AG09319 (cell line): ENCODE measurements at regions not wholly inside any gene's neighbourhood (a gene's known extent, or its start where the extent isn't known, plus 50 kb on each side); places are given as distances from the start of the nearest gene placed in this dataset.

Experiments used
- DNase-seq: peaks from one replicate; pipeline ENCODE4 v3.0.0-alpha.2; 2010; ENCODE audit warnings: low read depth; ENCODE audit errors: extremely low read depth
- TF ChIP-seq, protein P1 (sequence below): IDR thresholded peaks from 2 replicates; pipeline ENCODE4 v1.5.1; 2011; ENCODE audit warnings: low read depth, mild to moderate bottlenecking, inconsistent platforms, low read length, moderate library complexity

DNA sequence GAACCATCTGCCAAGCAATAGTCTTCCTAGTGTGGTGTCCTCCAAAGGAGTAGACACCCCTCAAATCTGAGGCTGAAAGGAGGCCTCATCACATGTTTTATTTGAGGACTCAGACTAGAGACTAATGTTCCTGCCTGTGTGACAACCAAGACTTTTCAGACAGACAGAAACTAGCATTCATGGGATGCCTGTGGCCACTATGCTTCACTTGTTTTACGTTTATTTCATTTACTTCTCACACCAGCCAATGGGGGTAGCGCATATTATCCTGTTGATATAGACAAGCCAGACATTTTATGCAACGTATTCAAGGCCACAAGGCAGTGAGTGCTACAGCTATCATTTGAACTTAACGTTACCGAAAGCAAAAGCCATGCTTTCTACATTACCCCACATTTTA lies 391.7 kb upstream of the HTR2A start:
- no peak for DNase-seq
- TF ChIP-seq, protein P1, sequence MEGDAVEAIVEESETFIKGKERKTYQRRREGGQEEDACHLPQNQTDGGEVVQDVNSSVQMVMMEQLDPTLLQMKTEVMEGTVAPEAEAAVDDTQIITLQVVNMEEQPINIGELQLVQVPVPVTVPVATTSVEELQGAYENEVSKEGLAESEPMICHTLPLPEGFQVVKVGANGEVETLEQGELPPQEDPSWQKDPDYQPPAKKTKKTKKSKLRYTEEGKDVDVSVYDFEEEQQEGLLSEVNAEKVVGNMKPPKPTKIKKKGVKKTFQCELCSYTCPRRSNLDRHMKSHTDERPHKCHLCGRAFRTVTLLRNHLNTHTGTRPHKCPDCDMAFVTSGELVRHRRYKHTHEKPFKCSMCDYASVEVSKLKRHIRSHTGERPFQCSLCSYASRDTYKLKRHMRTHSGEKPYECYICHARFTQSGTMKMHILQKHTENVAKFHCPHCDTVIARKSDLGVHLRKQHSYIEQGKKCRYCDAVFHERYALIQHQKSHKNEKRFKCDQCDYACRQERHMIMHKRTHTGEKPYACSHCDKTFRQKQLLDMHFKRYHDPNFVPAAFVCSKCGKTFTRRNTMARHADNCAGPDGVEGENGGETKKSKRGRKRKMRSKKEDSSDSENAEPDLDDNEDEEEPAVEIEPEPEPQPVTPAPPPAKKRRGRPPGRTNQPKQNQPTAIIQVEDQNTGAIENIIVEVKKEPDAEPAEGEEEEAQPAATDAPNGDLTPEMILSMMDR = no peak

DNA sequence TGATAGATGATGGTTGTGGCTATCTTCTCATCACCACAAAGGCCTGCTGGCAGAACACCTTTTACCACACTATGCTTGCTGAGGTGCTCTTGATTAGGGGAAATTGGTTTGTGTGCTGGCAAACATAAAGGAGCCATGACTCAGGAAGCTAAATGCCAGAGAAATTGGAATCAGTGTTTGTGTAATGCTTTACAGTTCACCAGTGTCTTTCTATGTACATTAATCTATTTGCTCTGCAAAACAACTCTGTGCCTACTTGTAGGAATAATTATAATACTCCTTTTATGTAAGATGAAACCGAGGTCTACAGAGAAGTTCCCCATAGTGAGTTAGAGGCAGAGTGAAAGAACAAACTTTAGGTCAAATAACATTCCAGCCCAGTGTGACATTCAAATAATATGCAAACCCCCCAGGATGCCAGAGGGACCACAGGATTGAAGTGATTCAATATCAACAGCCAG lies 390.5 kb upstream of the HTR2A start:
- TF ChIP-seq, protein P1 = no peak
- DNase-seq = no peak

DNA sequence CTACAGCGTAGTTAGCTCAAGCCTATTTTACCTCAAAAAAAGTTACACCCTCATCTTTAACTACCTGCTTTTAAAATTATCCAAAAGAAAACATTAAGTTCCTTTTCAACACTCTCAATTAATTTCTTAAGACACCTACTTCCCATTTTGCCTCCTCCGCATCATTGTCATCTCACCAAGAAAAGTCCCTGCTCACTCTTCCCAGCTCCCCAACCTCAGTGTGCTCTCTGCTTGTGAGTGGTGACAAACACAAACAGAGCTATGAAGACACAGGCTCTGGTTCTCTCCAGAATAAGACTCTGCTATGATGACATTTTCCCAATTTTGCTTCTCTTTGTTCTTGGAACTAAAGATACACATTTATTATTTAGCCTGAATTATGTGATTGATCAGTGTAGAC lies 385.1 kb upstream of the HTR2A start:
- TF ChIP-seq, protein P1 = no peak
- DNase-seq = no peak

DNA sequence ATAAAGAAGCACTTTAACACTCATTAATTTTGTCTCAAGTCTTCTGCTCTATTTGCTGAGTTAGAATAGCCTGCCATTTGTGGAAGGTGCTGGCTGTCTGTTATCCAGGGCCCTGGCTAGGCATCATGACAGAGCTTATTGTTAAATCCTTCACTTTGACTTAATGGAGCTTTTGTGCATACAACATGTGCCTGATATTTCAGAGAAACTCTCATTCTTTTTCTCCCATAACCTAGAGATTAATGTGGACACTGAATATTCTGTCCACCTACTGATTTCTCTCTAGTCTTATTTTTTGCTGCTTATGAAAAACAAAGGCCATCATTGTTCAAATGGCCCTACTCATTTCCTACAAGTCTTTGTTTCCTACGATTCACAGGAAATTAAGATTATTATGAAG lies 383.1 kb upstream of the HTR2A start:
- TF ChIP-seq, protein P1 = no peak
- DNase-seq = no peak

DNA sequence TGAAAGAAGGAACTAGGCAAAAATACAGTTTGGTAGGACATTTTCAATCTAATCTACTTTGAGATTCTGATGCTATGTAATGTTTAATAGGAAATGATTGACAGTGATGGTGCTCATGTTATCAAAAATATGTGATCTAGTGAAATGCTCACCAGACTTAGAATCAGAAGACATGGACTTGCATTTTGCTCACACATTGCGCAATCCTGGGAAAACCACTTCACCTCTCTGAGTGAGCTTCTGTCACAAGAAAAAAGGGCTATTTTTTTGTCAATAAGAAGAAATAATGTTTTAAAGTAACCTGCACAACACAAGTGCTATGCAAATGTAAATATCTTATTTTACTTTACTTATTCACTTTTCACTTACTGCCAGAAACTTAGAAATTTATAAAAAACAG lies 380.9 kb upstream of the HTR2A start:
- DNase-seq = no peak
- TF ChIP-seq, protein P1 = no peak

DNA sequence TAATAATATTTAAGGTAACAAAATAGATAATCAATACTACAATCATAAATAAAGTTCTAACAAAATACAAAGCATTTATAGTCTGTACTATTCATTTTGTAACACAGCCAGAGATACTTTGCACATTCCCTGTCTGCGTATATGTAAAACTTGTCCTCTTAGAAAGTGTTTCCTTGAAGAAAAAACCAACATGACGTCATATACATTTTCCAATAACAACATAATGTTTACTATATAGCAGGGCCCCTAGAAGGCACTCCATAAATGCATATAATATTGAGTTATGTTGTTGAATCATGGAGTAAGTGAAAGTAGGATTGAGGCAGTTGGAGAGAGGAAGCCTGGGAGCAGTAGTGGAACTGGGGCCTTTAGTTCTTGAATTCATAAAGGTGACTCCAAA lies 371.4 kb upstream of the HTR2A start:
- DNase-seq = no peak
- TF ChIP-seq, protein P1 = no peak

DNA sequence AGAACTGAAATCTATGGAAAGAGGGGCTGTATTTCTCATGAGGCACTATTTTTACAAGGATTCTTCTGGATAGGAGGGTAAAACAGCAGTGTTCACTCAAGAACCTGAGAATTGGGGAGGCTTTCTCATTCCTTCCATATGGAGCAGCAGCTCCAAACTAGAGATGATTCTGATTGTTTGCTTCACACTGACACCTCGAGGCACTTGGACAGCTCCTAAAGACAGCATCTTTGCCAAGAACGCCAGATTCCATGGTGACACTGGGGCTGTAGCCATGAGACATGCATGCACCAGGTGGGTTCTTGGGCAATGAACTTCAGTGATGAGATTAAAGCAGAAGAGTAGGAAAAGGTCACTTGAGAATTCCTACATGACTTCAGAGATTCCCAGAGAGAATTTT lies 361.5 kb upstream of the HTR2A start:
- TF ChIP-seq, protein P1 = no peak
- no peak for DNase-seq

DNA sequence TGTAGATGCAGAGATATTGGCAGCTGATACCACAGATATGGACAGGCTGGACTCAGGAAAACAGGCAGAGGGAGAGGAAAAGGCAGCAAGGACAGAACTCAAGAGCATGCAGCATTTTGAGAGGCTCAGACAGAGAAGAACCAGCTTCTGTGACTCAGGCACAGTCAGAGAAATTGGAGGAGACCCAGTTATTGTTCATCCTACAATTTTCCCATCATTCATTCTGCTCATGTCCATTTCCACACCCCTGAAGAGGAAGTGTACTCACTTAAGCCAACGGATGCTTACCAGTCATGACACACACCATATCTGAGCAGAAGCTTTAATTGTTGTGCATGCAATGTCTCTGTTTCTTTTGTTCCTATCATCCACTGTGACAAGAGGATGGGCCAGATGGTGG lies 359.8 kb upstream of the HTR2A start:
- peak; percentile 10 for DNase-seq
- TF ChIP-seq, protein P1 = no peak
